ENCODE measurements at regions not wholly inside any gene's neighbourhood (a gene's known extent, or its start where the extent isn't known, plus 50 kb on each side); places are given as distances from the start of the nearest gene placed in this dataset.

GRCh38 chr9:1771094-1771789 is 243.9 kb upstream of the SMARCA2 start:
- WGBS (ENCODE audit: insufficient coverage): 85% methylated on average over 2 of the region's 3 CpGs
- intact Hi-C loops (cut with micrococcal nuclease): no loop called here
- no peaks in the 10 kb centered on the region for H4K20me1 ChIP-seq (ENCODE audit: insufficient read depth, low read length)

GRCh38 chr9:1775230-1775629 is 239.9 kb upstream of the SMARCA2 start:
- H3K4me1 ChIP-seq (ENCODE audit: control insufficient read depth in 1 of 2, insufficient read depth in 2 of 2, low read length in 2 of 2): no peaks in the 10 kb centered on the region
- no peak for DNase-seq
- H3K27ac ChIP-seq (ENCODE audit: low read depth in 1 of 2, low read length in 2 of 2): no peak overlapping the region
- no peak overlapping the region for H3K4me3 ChIP-seq (replicated peaks in 1 of 3; ENCODE audit: low read depth in 2 of 3, low read length in 3 of 3)
- H2AFZ ChIP-seq (ENCODE audit: insufficient read depth, low read depth, low read length, poor library complexity, severe bottlenecking): no peak overlapping the region
- H3K79me2 ChIP-seq (ENCODE audit: insufficient read depth, low read length): no peaks in the 10 kb centered on the region
- intact Hi-C loops (cut with micrococcal nuclease): no loop called here
- no peaks in the 10 kb centered on the region for H3K27me3 ChIP-seq (ENCODE audit: control insufficient read depth in 2 of 2, insufficient read depth in 2 of 2, low read length in 2 of 2)
- Mint-ChIP-seq H3K4me3 (no peak overlapping the region), H3K27me3 (ENCODE audit: low read depth in 3 of 3) (peaks cover 0 to 2% (median 0%) of the 10 kb centered on the region in 3 donors), H3K27ac (no peak overlapping the region), H3K4me1 (no peaks in the 10 kb centered on the region), H3K36me3 (no peaks in the 10 kb centered on the region), H3K9me3 (peaks cover 0 to 9% (median 0%) of the 10 kb centered on the region in 7 donors)
- TF ChIP-seq CTCF (IDR thresholded peaks at IDR 0.05): no peak
- no peak overlapping the region for H3K9ac ChIP-seq (ENCODE audit: insufficient read depth, low read length, poor library complexity, severe bottlenecking)
- no peaks in the 10 kb centered on the region for H3K36me3 ChIP-seq (replicated peaks in 1 of 2; ENCODE audit: control insufficient read depth in 1 of 2, insufficient read depth in 2 of 2, low read length in 2 of 2)
- no peak overlapping the region for H3K4me2 ChIP-seq (replicated peaks; ENCODE audit: extremely low read depth, low read length, poor library complexity, severe bottlenecking)
- peaks cover 0 to 3% of the 10 kb centered on the region in 2 donors for H3K9me3 ChIP-seq (replicated peaks in 1 of 2; ENCODE audit: control insufficient read depth in 1 of 2, insufficient read depth in 1 of 2, low read length in 2 of 2)
- no peaks in the 10 kb centered on the region for H4K20me1 ChIP-seq (ENCODE audit: insufficient read depth, low read length)

More at GRCh38 chr9:1771094-1771789, 243.9 kb upstream of the SMARCA2 start:
- no peaks in the 10 kb centered on the region for H3K36me3 ChIP-seq (replicated peaks in 1 of 2; ENCODE audit: control insufficient read depth in 1 of 2, insufficient read depth in 2 of 2, low read length in 2 of 2)
- no peak for TF ChIP-seq CTCF (IDR thresholded peaks at IDR 0.05)
- Mint-ChIP-seq H3K36me3 (no peaks in the 10 kb centered on the region), H3K4me3 (no peak overlapping the region), H3K27me3 (ENCODE audit: low read depth in 3 of 3) (peaks cover 0 to 2% (median 2%) of the 10 kb centered on the region in 3 donors), H3K9me3 (peaks cover 0 to 8% (median 0%) of the 10 kb centered on the region in 7 donors), H3K4me1 (no peaks in the 10 kb centered on the region), H3K27ac (no peak overlapping the region)
- H3K4me1 ChIP-seq (ENCODE audit: control insufficient read depth in 1 of 2, insufficient read depth in 2 of 2, low read length in 2 of 2): no peaks in the 10 kb centered on the region
- H3K4me3 ChIP-seq (replicated peaks in 1 of 3; ENCODE audit: low read depth in 2 of 3, low read length in 3 of 3): no peak overlapping the region
- no peaks in the 10 kb centered on the region for H3K79me2 ChIP-seq (ENCODE audit: insufficient read depth, low read length)
- H2AFZ ChIP-seq (ENCODE audit: insufficient read depth, low read depth, low read length, poor library complexity, severe bottlenecking): no peak overlapping the region
- no peak overlapping the region for H3K9ac ChIP-seq (ENCODE audit: insufficient read depth, low read length, poor library complexity, severe bottlenecking)
- H3K27ac ChIP-seq (ENCODE audit: low read depth in 1 of 2, low read length in 2 of 2): no peak overlapping the region
- no peaks in the 10 kb centered on the region for H3K27me3 ChIP-seq (ENCODE audit: control insufficient read depth in 2 of 2, insufficient read depth in 2 of 2, low read length in 2 of 2)
- no peak overlapping the region for H3K4me2 ChIP-seq (replicated peaks; ENCODE audit: extremely low read depth, low read length, poor library complexity, severe bottlenecking)
- peaks cover 0 to 3% of the 10 kb centered on the region in 2 donors for H3K9me3 ChIP-seq (replicated peaks in 1 of 2; ENCODE audit: control insufficient read depth in 1 of 2, insufficient read depth in 1 of 2, low read length in 2 of 2)
- DNase-seq: no peak

Measured in CD14-positive monocyte (primary cell).